ENCODE measurements at regions not wholly inside any gene's neighbourhood (a gene's known extent, or its start where the extent isn't known, plus 50 kb on each side); places are given as distances from the start of the nearest gene placed in this dataset.
"Not testable (repeated sequence)": the region's sequence is repeated elsewhere in the genome, so short reads cannot be mapped to it uniquely, and the experiment has no call there.

DNA sequence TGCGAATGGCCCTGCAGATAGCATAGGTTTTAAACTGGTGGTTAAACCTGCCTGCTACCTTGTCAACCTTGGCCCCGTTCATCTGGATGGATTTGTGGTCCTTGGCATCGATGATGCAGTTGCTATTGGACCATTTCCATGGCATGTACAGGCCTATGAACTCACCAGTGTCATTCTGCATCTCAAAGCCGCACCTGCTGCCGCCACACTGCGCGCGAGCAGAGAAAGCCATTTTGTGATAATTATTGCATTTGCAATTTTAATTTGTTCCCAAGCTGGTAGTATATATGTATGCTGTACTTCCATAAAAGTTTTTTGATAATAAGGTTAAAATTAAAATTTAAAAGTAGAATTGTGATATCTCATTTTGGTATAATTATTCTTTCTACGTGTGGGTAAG, 94.8 kb upstream of the UXS1 start:
- Histone ChIP-seq H3K4me3 (ENCODE audit: low read depth in 1 of 2, low read length in 2 of 2) (no peak overlapping the region), H3K27ac (ENCODE audit: low read length) (no peak overlapping the region), H3K9me3 (ENCODE audit: control insufficient read depth in 1 of 2, low read length in 2 of 2) (no peaks in the 10 kb centered on the region), H3K36me3 (ENCODE audit: control insufficient read depth in 1 of 2, insufficient read depth in 2 of 2, low read length in 2 of 2) (no peaks in the 10 kb centered on the region), H3K27me3 (ENCODE audit: low read depth, low read length) (no peaks in the 10 kb centered on the region), H3K4me1 (ENCODE audit: control insufficient read depth in 1 of 2, insufficient read depth in 2 of 2, low read length in 2 of 2) (no peaks in the 10 kb centered on the region)

DNA sequence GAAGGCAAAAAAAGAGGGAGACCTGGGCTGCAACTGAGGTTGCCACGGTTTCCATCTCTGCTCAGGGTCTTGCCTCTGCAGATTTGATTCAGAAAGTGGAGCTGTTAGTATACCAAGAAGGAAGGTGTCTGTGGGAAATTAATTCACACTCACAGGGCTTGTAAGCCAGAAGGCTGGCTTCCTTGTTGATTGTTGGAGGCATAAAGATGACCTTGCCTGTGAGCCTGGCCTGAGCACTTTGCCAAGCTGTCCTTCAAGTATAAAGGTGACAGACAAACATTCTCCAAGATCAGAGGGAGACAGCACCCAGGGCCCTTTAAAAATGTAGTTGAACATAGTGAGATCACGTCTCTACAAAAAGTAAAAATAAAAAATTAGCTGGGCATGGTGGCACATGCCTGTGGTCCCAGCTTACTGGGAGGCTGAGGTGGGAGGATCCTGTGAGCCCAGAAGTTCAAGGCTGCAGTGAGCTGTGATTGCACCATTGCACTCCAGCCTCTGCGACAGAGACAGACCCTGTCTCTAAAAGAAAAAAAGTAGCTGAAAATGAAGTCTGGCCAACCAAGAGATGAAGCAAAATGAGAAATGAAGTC, 91.2 kb upstream of the UXS1 start:
- H3K36me3 ChIP-seq (ENCODE audit: control insufficient read depth in 1 of 2, insufficient read depth in 2 of 2, low read length in 2 of 2), result no peaks in the 10 kb centered on the region
- peaks cover 0 to 6% of the 10 kb centered on the region in 2 donors for H3K4me1 ChIP-seq (ENCODE audit: control insufficient read depth in 1 of 2, insufficient read depth in 2 of 2, low read length in 2 of 2)
- no peak overlapping the region for H3K27ac ChIP-seq (ENCODE audit: low read length)
- no peaks in the 10 kb centered on the region for H3K9me3 ChIP-seq (ENCODE audit: control insufficient read depth in 1 of 2, low read length in 2 of 2)
- H3K4me3 ChIP-seq (ENCODE audit: low read depth in 1 of 2, low read length in 2 of 2), result no peak overlapping the region
- no peaks in the 10 kb centered on the region for H3K27me3 ChIP-seq (ENCODE audit: low read depth, low read length)

DNA sequence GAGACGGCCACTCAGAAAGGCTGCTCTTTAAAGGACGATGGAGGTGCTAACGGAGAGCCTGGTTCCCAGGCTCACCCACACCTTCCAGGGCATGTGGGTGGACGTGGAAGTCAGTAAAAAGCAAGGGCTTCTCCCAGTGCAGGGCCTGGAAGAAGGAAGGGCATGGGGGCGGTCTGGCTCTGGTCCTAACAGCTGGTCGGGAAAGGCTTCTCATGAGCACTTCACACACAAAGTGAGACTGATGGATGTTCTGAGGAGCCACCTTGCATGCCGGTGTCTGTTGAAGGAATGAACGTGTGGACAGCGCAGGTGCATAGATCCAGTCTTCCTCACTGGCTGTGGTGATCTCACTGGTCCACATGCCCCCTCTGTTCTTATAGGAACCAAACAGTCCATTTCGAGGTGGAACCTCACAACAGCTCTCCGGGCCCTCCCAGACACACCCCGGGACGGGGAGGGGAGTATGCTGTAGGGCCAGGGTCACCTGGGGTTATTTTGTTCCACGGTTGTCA, 90.6 kb upstream of the UXS1 start:
- H3K27me3 ChIP-seq (ENCODE audit: low read depth, low read length), result no peaks in the 10 kb centered on the region
- no peaks in the 10 kb centered on the region for H3K9me3 ChIP-seq (ENCODE audit: control insufficient read depth in 1 of 2, low read length in 2 of 2)
- no peak overlapping the region for H3K4me3 ChIP-seq (ENCODE audit: low read depth in 1 of 2, low read length in 2 of 2)
- H3K36me3 ChIP-seq (ENCODE audit: control insufficient read depth in 1 of 2, insufficient read depth in 2 of 2, low read length in 2 of 2), result no peaks in the 10 kb centered on the region
- no peak overlapping the region for H3K27ac ChIP-seq (ENCODE audit: low read length)
- H3K4me1 ChIP-seq (ENCODE audit: control insufficient read depth in 1 of 2, insufficient read depth in 2 of 2, low read length in 2 of 2), result peaks cover 0 to 6% of the 10 kb centered on the region in 2 donors

DNA sequence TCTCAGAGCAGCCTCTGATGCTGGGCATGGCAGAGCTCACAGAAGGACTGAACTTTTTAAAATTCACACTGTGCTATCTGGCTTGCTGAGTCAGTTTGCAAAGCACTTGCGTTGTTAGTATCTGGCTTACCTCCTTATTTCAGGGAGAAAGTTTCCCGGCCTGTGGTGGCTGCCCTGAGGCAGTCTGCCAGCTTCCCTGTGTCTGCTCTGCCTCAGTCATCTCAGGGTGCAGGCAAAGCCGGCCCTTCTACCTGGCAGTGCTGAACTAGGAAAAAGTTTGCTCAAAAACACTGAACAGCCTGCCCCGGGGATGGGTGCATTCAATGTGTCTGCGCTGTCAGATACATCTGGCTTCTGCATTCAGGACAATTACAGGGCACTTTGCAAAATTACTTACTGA, 90.2 kb upstream of the UXS1 start:
- Histone ChIP-seq H3K9me3 (ENCODE audit: control insufficient read depth in 1 of 2, low read length in 2 of 2) (no peaks in the 10 kb centered on the region), H3K4me3 (ENCODE audit: low read depth in 1 of 2, low read length in 2 of 2) (no peak overlapping the region), H3K27ac (ENCODE audit: low read length) (no peak overlapping the region), H3K27me3 (ENCODE audit: low read depth, low read length) (no peaks in the 10 kb centered on the region), H3K36me3 (ENCODE audit: control insufficient read depth in 1 of 2, insufficient read depth in 2 of 2, low read length in 2 of 2) (no peaks in the 10 kb centered on the region), H3K4me1 (ENCODE audit: control insufficient read depth in 1 of 2, insufficient read depth in 2 of 2, low read length in 2 of 2) (peaks cover 0 to 6% of the 10 kb centered on the region in 2 donors)

DNA sequence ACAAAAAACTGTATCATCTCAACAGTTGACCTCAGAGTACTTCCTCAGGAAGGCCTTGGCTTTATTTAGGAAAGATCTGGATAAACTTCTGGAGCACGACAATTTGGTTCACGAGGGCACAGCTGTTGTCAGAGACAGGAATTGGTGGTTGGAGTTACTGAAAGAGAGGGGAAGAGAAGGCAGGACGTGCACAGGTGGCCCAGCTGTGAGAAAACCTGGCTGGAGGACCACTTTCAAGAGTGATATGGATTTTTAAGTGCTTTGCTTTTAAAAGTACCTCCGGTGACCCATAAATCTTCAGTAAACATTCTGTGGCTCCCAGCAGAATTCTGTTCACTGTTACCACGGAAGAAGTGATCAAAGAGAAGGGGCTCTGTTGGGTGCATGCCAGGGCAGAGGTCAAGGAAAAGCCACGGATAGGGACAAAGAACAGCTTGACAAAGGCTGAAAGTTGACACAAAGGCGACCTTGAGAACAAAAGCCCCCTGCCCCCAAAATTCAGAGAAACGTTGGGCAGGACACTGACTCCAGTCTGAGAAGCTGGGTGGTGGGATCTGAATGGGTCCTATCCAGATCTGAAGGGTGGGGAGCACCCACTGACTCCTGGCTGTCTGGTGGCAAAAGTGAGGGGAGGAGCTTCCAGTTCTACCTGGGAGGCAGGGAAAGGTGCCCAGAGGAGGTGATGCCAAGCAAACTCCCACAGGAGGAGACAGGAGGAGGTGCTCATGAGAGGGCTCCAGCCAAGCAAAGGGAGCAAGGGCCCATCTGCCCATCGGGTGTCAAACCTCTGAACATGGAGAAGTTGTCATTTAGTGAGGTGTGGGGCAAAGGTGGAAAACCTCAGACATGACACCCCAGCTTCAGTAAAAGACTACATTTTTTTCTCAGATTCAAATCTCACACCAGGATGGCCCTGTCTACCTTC, 89.4 kb upstream of the UXS1 start:
- not testable (repeated sequence) for H3K9me3 ChIP-seq (ENCODE audit: control insufficient read depth in 1 of 2, low read length in 2 of 2); H3K4me3 ChIP-seq (ENCODE audit: low read depth in 1 of 2, low read length in 2 of 2); H3K4me1 ChIP-seq (ENCODE audit: control insufficient read depth in 1 of 2, insufficient read depth in 2 of 2, low read length in 2 of 2); H3K36me3 ChIP-seq (ENCODE audit: control insufficient read depth in 1 of 2, insufficient read depth in 2 of 2, low read length in 2 of 2); H3K27ac ChIP-seq (ENCODE audit: low read length); H3K27me3 ChIP-seq (ENCODE audit: low read depth, low read length)

DNA sequence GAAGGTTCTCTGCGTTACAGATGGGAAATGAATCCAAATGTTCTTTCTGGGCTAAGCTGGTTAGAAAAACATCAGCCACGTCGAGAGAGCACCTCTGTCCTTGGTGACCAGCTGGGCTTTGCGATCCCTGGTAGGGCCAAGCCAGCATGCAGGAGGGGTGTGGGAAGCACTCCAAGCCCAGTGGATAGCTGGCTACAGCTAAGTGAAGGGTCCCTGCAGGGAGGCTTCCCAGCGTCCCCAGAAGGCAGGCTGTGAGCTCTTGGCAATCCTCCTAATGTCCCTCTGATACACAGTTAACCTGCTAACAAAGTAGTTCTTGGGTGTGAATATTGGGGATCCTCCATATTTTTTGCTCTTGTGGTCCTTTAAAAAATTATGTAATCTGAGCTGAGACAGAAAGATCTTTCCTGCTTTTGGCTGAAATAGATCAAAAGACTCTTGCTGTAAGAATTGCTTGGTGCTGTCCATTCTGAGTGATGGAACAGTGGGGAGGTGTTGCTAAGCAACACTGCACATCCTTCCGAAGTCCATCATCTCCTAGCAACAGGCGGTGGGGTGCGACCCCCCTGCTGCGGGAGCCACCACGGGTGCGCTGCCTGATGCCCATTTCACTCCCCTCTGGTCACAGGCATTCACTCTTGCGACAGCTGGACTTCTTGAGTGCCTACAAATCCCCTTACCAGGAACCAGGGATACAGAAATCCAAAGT, 88.5 kb upstream of the UXS1 start:
- H3K27me3 ChIP-seq (ENCODE audit: low read depth, low read length), result no peaks in the 10 kb centered on the region
- no peak overlapping the region for H3K4me3 ChIP-seq (ENCODE audit: low read depth in 1 of 2, low read length in 2 of 2)
- peaks cover 0 to 6% of the 10 kb centered on the region in 2 donors for H3K4me1 ChIP-seq (ENCODE audit: control insufficient read depth in 1 of 2, insufficient read depth in 2 of 2, low read length in 2 of 2)
- H3K9me3 ChIP-seq (ENCODE audit: control insufficient read depth in 1 of 2, low read length in 2 of 2), result no peaks in the 10 kb centered on the region
- H3K27ac ChIP-seq (ENCODE audit: low read length), result no peak overlapping the region
- no peaks in the 10 kb centered on the region for H3K36me3 ChIP-seq (ENCODE audit: control insufficient read depth in 1 of 2, insufficient read depth in 2 of 2, low read length in 2 of 2)

DNA sequence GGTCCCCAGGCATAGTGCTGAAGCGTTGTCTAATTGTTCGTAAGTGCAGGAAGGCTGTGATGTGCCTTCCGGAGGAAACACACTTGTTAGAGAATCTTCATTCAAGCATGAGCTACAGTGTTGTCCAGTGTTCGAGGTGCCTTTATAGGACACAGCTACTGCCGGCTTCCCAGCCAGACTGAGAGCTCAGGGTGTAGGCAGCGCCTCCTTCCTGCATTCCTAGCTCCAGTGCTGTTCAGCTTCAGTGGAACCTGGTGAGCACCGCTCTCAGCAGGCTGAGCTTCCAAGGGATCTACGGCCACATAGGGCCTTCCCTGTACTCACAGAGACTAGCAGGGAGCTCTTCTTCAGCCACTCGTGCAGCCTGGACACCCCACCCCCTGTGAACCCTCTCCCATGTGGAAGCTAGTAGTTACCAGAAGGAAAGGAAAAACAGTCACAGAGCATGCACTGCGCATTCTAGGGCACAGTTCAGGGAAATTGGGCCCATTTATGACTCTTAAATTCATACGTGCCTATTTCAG, 87.9 kb upstream of the UXS1 start:
- not testable (repeated sequence) for H3K27ac ChIP-seq (ENCODE audit: low read length); H3K9me3 ChIP-seq (ENCODE audit: control insufficient read depth in 1 of 2, low read length in 2 of 2); H3K4me3 ChIP-seq (ENCODE audit: low read depth in 1 of 2, low read length in 2 of 2); H3K4me1 ChIP-seq (ENCODE audit: control insufficient read depth in 1 of 2, insufficient read depth in 2 of 2, low read length in 2 of 2); H3K36me3 ChIP-seq (ENCODE audit: control insufficient read depth in 1 of 2, insufficient read depth in 2 of 2, low read length in 2 of 2); H3K27me3 ChIP-seq (ENCODE audit: low read depth, low read length)

DNA sequence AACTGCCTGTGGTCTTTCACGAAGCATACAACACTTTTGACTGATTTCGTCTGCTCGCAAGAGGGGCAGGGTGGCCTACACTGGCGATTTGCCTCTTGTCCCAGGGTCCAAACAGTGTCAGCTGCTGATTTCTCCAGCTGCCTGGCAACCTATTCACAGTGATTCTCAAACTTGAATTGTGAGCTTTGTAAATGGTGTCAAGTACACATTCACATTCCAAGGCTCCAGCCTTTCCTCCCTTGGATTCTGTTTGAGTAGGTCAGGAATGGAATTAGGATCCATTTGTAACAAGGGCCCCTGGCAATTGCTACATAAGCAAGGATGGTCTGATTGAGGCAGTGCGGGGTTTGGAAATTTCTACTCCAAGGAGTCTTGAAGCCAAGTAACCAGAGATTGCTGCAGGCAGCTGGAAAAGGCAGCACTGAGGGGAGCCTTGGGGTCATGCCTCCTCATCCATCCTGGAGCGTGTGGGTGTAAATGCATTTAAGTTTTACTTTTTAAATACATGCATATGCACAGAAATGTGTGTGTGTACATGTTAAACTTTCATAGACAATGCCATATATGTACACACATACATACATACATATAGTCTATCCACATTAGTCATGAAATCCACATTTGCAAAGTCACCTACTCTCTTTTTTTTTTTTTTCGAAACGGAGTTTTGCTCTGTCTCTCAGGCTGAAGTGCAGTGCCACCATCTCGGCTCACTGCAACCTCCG, 86.8 kb upstream of the UXS1 start:
- Histone ChIP-seq H3K36me3 (ENCODE audit: control insufficient read depth in 1 of 2, insufficient read depth in 2 of 2, low read length in 2 of 2) (no peaks in the 10 kb centered on the region), H3K27me3 (ENCODE audit: low read depth, low read length) (no peaks in the 10 kb centered on the region), H3K9me3 (ENCODE audit: control insufficient read depth in 1 of 2, low read length in 2 of 2) (no peaks in the 10 kb centered on the region), H3K4me3 (ENCODE audit: low read depth in 1 of 2, low read length in 2 of 2) (no peak overlapping the region), H3K27ac (ENCODE audit: low read length) (no peak overlapping the region), H3K4me1 (ENCODE audit: control insufficient read depth in 1 of 2, insufficient read depth in 2 of 2, low read length in 2 of 2) (peaks cover 0 to 6% of the 10 kb centered on the region in 2 donors)

DNA sequence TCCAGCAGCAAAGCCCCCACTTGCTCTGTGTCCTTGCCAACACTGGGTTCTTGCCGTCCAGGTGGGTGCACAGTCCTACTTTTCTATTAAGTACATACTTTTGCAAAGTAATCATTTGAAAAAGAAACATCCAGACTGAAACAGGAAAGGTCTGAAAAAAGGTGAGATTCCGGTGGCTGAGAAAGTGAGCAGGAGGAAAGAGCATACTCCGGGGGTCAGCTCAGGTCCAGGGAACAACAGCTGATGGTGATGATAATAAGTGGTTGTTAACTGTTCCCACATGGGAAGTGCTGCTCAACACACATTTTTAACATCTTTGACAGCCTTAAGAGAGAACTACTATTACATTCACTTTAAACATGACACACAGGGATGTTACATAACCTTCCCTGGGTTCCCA, 86.1 kb upstream of the UXS1 start:
- Histone ChIP-seq H3K4me1 (ENCODE audit: control insufficient read depth in 1 of 2, insufficient read depth in 2 of 2, low read length in 2 of 2) (peaks cover 0 to 6% of the 10 kb centered on the region in 2 donors), H3K9me3 (ENCODE audit: control insufficient read depth in 1 of 2, low read length in 2 of 2) (no peaks in the 10 kb centered on the region)

DNA sequence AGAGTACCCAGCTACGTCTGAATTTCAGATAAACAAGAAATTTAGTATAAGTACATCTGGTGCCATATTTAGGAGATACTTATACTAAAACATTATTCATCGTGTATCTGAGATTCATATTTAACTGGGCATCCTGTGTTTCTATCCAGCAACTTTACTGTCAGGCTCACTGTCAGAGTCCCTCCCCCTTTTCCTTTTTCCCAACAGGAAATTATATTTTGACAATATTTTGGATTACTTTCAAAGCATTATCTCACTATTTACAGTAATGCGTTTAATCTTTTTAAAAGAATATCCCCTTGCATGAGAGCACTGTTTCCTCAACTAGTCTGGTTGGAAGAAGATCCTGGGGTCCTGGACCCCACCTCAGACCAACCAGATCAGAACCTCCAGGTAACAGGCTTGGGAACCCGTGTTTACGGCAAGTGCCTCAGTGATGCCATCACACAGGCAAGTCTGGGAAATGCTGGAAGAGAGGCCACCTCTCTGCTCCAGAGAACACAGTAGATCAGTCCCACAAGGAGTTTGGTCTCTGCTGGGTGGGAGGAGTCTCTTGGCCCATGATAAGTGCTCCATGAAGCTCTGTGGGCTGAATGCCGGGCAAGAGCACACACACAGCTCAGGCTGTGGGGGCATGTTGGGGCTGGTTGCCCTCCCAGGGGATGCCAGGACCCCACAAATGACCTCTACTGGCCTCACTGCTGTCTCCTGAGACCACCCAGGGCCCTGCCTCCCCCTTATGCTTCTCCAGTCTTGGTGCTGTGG, 84.2 kb upstream of the UXS1 start:
- H3K27me3 ChIP-seq (ENCODE audit: low read depth, low read length), result no peaks in the 10 kb centered on the region
- no peak overlapping the region for H3K27ac ChIP-seq (ENCODE audit: low read length)
- H3K9me3 ChIP-seq (ENCODE audit: control insufficient read depth in 1 of 2, low read length in 2 of 2), result no peaks in the 10 kb centered on the region
- no peaks in the 10 kb centered on the region for H3K36me3 ChIP-seq (ENCODE audit: control insufficient read depth in 1 of 2, insufficient read depth in 2 of 2, low read length in 2 of 2)
- peaks cover 0 to 6% of the 10 kb centered on the region in 2 donors for H3K4me1 ChIP-seq (ENCODE audit: control insufficient read depth in 1 of 2, insufficient read depth in 2 of 2, low read length in 2 of 2)
- H3K4me3 ChIP-seq (ENCODE audit: low read depth in 1 of 2, low read length in 2 of 2), result no peak overlapping the region

More for the DNA sequence above, 86.1 kb upstream of the UXS1 start:
- Histone ChIP-seq H3K27ac (ENCODE audit: low read length) (no peak overlapping the region), H3K4me3 (ENCODE audit: low read depth in 1 of 2, low read length in 2 of 2) (no peak overlapping the region), H3K27me3 (ENCODE audit: low read depth, low read length) (no peaks in the 10 kb centered on the region), H3K36me3 (ENCODE audit: control insufficient read depth in 1 of 2, insufficient read depth in 2 of 2, low read length in 2 of 2) (no peaks in the 10 kb centered on the region)
